Liver (tissue), 3 donors: ENCODE measurements at regions not wholly inside any gene's neighbourhood (a gene's known extent, or its start where the extent isn't known, plus 50 kb on each side); places are given as distances from the start of the nearest gene placed in this dataset.

Experiments used
- ATF3 ChIP-seq: IDR thresholded peaks from 2 replicates; pipeline ENCODE4 v1.6.1; 2016; ENCODE audit warnings: antibody characterized with exemption
- GABPA ChIP-seq, 2 donors: IDR thresholded peaks in 1 of 2; conservative IDR thresholded peaks in 1 of 2; 2 replicates each; pipeline ENCODE4 v1.6.1; 2016; ENCODE audit warnings: antibody characterized with exemption in 2 of 2, mild to moderate bottlenecking in 1 of 2, moderate library complexity in 1 of 2
- JUND ChIP-seq, 2 donors: IDR thresholded peaks; 2 replicates each; pipeline ENCODE4 v1.6.1; 2016; ENCODE audit warnings: antibody characterized with exemption in 2 of 2
- RAD21 ChIP-seq, 2 donors: IDR thresholded peaks; 2 replicates each; pipeline ENCODE4 v1.6.1; 2016; ENCODE audit warnings: antibody characterized with exemption in 2 of 2, mild to moderate bottlenecking in 2 of 2
- REST ChIP-seq: IDR thresholded peaks from 2 replicates; pipeline ENCODE4 v1.6.1; 2016; ENCODE audit warnings: antibody characterized with exemption, mild to moderate bottlenecking
- RXRA ChIP-seq, 2 donors: IDR thresholded peaks; 2 replicates each; pipeline ENCODE4 v1.6.1; 2017 to 2018; ENCODE audit warnings: antibody characterized with exemption in 2 of 2, mild to moderate bottlenecking in 1 of 2
- SP1 ChIP-seq: IDR thresholded peaks from 2 replicates; pipeline ENCODE4 v1.6.1; 2018; ENCODE audit warnings: antibody characterized with exemption, mild to moderate bottlenecking
- TAF1 ChIP-seq: conservative IDR thresholded peaks from 2 replicates; pipeline ENCODE4 v1.6.1; 2016; ENCODE audit warnings: antibody characterized with exemption, mild to moderate bottlenecking
- YY1 ChIP-seq: IDR thresholded peaks from 2 replicates; pipeline ENCODE4 v1.6.1; 2016; ENCODE audit warnings: antibody characterized with exemption, mild to moderate bottlenecking
- TF ChIP-seq, protein P1 (sequence below): fragments of 150-350 bp; IDR thresholded peaks from 2 replicates; pipeline ENCODE4 v1.5.1; 2017; ENCODE audit warnings: improper control_type of control experiment, low read depth, low read length; ENCODE audit not compliant: missing input control
- donor health status: healthy.
- donor health status: healthy.

DNA sequence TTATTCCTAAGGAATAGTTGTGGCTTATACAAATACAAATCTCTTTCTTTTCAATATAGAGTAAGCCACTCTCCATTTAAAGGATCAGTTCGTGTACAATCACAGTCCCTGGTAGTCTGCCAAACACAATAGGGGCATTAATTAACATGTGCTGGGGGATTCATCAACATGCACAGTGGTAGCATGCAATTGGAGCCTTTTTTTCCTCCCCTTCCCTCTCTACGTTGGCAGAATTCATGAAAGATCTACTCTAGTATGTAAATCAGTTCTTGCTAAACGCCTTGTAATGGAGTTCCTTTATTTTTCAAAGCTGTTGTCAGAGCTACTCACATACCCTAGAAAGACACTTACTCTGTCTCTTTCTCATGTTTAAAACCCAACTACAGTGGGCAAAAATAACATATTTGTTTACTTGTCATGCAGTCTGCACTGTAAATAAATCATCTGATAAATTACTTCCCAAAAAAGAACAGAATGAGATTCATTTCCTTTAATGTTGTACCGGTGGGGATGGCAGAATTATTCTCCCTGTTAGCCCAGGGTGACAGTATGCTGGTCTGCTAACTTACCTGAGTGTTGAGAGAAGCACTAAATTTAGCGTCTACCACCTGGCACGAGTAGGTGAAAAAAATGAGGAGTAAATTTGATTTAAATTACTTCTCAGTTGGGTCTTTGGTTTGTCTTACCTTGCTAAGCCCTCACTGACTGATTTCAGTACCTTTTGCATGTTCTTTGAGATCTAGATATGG, 341.5 kb upstream of the CCNH start:
- TF ChIP-seq, protein P1, sequence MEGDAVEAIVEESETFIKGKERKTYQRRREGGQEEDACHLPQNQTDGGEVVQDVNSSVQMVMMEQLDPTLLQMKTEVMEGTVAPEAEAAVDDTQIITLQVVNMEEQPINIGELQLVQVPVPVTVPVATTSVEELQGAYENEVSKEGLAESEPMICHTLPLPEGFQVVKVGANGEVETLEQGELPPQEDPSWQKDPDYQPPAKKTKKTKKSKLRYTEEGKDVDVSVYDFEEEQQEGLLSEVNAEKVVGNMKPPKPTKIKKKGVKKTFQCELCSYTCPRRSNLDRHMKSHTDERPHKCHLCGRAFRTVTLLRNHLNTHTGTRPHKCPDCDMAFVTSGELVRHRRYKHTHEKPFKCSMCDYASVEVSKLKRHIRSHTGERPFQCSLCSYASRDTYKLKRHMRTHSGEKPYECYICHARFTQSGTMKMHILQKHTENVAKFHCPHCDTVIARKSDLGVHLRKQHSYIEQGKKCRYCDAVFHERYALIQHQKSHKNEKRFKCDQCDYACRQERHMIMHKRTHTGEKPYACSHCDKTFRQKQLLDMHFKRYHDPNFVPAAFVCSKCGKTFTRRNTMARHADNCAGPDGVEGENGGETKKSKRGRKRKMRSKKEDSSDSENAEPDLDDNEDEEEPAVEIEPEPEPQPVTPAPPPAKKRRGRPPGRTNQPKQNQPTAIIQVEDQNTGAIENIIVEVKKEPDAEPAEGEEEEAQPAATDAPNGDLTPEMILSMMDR: no peak
- TF ChIP-seq GABPA (IDR thresholded peaks at IDR 0.05 in 1 of 2, conservative IDR thresholded peaks at IDR 0.05 in 1 of 2): no peak
- no peak for TF ChIP-seq TAF1
- TF ChIP-seq REST: no peak
- TF ChIP-seq SP1: no peak
- no peak for TF ChIP-seq ATF3
- no peak for TF ChIP-seq RAD21 (IDR thresholded peaks at IDR 0.05)
- no peak for TF ChIP-seq YY1
- TF ChIP-seq RXRA (IDR thresholded peaks at IDR 0.05): no peak
- TF ChIP-seq JUND (IDR thresholded peaks at IDR 0.05): no peak
